ENCODE measurements at regions not wholly inside any gene's neighbourhood (a gene's known extent, or its start where the extent isn't known, plus 50 kb on each side); places are given as distances from the start of the nearest gene placed in this dataset.

DNA sequence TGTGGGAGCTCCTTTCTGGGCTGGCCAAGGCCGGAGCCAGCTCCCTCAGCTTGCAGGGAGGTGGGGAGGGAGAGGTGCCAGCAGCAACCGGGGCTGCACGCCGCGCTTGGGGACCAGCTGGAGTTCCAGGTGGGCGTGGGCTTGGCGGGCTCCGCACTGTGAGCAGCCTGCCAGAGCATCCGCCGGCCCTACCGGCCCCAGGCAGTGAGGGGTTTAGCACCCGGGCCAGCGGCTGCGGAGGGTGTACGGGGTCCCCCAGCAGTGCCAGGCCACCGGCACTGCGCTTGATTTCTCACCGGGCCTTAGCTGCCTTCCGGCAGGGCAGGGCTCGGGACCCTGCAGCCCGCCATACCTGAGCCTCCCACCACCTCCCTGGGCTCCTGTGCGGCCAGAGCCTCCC, 651.0 kb upstream of the ARPP21 start (continued):
- no peak for TF ChIP-seq BHLHE40 (IDR thresholded peaks at IDR 0.05; ENCODE audit: borderline replicate concordance in 1 of 2, low read depth in 2 of 2, low read length in 1 of 2)
- TF ChIP-seq, protein P1, sequence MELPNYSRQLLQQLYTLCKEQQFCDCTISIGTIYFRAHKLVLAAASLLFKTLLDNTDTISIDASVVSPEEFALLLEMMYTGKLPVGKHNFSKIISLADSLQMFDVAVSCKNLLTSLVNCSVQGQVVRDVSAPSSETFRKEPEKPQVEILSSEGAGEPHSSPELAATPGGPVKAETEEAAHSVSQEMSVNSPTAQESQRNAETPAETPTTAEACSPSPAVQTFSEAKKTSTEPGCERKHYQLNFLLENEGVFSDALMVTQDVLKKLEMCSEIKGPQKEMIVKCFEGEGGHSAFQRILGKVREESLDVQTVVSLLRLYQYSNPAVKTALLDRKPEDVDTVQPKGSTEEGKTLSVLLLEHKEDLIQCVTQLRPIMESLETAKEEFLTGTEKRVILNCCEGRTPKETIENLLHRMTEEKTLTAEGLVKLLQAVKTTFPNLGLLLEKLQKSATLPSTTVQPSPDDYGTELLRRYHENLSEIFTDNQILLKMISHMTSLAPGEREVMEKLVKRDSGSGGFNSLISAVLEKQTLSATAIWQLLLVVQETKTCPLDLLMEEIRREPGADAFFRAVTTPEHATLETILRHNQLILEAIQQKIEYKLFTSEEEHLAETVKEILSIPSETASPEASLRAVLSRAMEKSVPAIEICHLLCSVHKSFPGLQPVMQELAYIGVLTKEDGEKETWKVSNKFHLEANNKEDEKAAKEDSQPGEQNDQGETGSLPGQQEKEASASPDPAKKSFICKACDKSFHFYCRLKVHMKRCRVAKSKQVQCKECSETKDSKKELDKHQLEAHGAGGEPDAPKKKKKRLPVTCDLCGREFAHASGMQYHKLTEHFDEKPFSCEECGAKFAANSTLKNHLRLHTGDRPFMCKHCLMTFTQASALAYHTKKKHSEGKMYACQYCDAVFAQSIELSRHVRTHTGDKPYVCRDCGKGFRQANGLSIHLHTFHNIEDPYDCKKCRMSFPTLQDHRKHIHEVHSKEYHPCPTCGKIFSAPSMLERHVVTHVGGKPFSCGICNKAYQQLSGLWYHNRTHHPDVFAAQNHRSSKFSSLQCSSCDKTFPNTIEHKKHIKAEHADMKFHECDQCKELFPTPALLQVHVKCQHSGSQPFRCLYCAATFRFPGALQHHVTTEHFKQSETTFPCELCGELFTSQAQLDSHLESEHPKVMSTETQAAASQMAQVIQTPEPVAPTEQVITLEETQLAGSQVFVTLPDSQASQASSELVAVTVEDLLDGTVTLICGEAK (IDR thresholded peaks at IDR 0.05; ENCODE audit: borderline replicate concordance) = no peak
- TF ChIP-seq, protein P2, sequence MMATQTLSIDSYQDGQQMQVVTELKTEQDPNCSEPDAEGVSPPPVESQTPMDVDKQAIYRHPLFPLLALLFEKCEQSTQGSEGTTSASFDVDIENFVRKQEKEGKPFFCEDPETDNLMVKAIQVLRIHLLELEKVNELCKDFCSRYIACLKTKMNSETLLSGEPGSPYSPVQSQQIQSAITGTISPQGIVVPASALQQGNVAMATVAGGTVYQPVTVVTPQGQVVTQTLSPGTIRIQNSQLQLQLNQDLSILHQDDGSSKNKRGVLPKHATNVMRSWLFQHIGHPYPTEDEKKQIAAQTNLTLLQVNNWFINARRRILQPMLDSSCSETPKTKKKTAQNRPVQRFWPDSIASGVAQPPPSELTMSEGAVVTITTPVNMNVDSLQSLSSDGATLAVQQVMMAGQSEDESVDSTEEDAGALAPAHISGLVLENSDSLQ (IDR thresholded peaks at IDR 0.05) = no peak
- TF ChIP-seq EGR1 (IDR thresholded peaks at IDR 0.05; ENCODE audit: borderline replicate concordance in 1 of 2, low read depth in 2 of 2, low read length in 2 of 2) = no peak
- TF ChIP-seq MEF2A (IDR thresholded peaks at IDR 0.05; ENCODE audit: insufficient read depth, low read depth, low read length) = no peak
- no peak for TF ChIP-seq TAF1 (IDR thresholded peaks at IDR 0.05; ENCODE audit: borderline replicate concordance, low read depth, low read length)
- no peak for TF ChIP-seq EZH2 (IDR thresholded peaks at IDR 0.05; ENCODE audit: borderline replicate concordance, control insufficient read depth, low read depth, low read length)
- TF ChIP-seq ZSCAN29 (IDR thresholded peaks at IDR 0.05) = no peak
- TF ChIP-seq FOXM1 (IDR thresholded peaks at IDR 0.05; ENCODE audit: low read depth, low read length) = no peak
